H9 (cell line): ENCODE measurements at regions not wholly inside any gene's neighbourhood (a gene's known extent, or its start where the extent isn't known, plus 50 kb on each side); places are given as distances from the start of the nearest gene placed in this dataset.

Source experiments
- DNase-seq: peaks from one replicate; pipeline ENCODE4 v3.0.0-alpha.2; 2017
- H2AFZ ChIP-seq: one replicate; pipeline ENCODE4 v1.6.1; 2013; ENCODE audit warnings: mild to moderate bottlenecking, low read length, control low read depth, moderate library complexity
- H2AK5ac ChIP-seq: 2 replicates; pipeline ENCODE4 v1.6.1; 2013; ENCODE audit warnings: low read length, control low read depth, mixed read lengths; ENCODE audit not compliant: insufficient read length
- H2BK120ac ChIP-seq: one replicate; pipeline ENCODE4 v1.6.1; 2013; ENCODE audit warnings: low read depth, mild to moderate bottlenecking, low read length, control low read depth, inconsistent platforms; ENCODE audit not compliant: poor library complexity, severe bottlenecking
- H2BK12ac ChIP-seq: 2 replicates; pipeline ENCODE4 v1.6.1; 2013; ENCODE audit warnings: low read length, control low read depth, mixed read lengths, low read depth; ENCODE audit not compliant: insufficient read length
- H2BK15ac ChIP-seq: 2 replicates; pipeline ENCODE4 v1.6.1; 2013; ENCODE audit warnings: low read depth, low read length, control low read depth
- H2BK20ac ChIP-seq: one replicate; pipeline ENCODE4 v1.6.1; 2013; ENCODE audit warnings: low read depth, mild to moderate bottlenecking, low read length, control low read depth, inconsistent platforms; ENCODE audit not compliant: poor library complexity, severe bottlenecking
- H2BK5ac ChIP-seq: 2 replicates; pipeline ENCODE4 v1.6.1; 2013; ENCODE audit warnings: low read length, control low read depth, mixed read lengths; ENCODE audit not compliant: insufficient read length
- H3K14ac ChIP-seq: 2 replicates; pipeline ENCODE4 v1.6.1; 2013; ENCODE audit warnings: low read length, control low read depth; ENCODE audit not compliant: insufficient read depth
- H3K18ac ChIP-seq: 2 replicates; pipeline ENCODE4 v1.6.1; 2013; ENCODE audit warnings: low read depth, mild to moderate bottlenecking, mixed read lengths, low read length, control low read depth; ENCODE audit not compliant: insufficient read length
- H3K23ac ChIP-seq: 2 replicates; pipeline ENCODE4 v1.6.1; 2013; ENCODE audit warnings: low read length, control low read depth, mixed read lengths, low read depth; ENCODE audit not compliant: insufficient read length
- H3K23me2 ChIP-seq: 2 replicates; pipeline ENCODE4 v1.6.1; 2013; ENCODE audit warnings: low read depth, mild to moderate bottlenecking, mixed read lengths, low read length, control low read depth; ENCODE audit not compliant: insufficient read length, poor library complexity, severe bottlenecking
- H3K27ac ChIP-seq: 2 replicates; pipeline ENCODE4 v1.5.1; 2013; ENCODE audit warnings: low read length, control low read depth, mixed read lengths, low read depth; ENCODE audit not compliant: insufficient read length
- H3K27me3 ChIP-seq: 2 replicates; pipeline ENCODE4 v1.6.1; 2013; ENCODE audit warnings: low read length, control low read depth, inconsistent platforms; ENCODE audit not compliant: insufficient read depth
- H3K4ac ChIP-seq: 2 replicates; pipeline ENCODE4 v1.6.1; 2013; ENCODE audit warnings: low read depth, mild to moderate bottlenecking, control low read depth, inconsistent platforms, low read length, moderate library complexity
- H3K4me1 ChIP-seq: 2 replicates; pipeline ENCODE4 v1.6.1; 2013; ENCODE audit warnings: low read length, control low read depth, inconsistent platforms; ENCODE audit not compliant: insufficient read depth
- H3K4me2 ChIP-seq: 2 replicates; pipeline ENCODE4 v1.6.1; 2013; ENCODE audit warnings: low read length, control low read depth, mixed read lengths; ENCODE audit not compliant: insufficient read length, insufficient read depth
- H3K56ac ChIP-seq: 2 replicates; pipeline ENCODE4 v1.6.1; 2013; ENCODE audit warnings: low read depth, mild to moderate bottlenecking, mixed read lengths, low read length, control low read depth; ENCODE audit not compliant: insufficient read length
- H3K79me1 ChIP-seq: 2 replicates; pipeline ENCODE4 v1.6.1; 2013; ENCODE audit warnings: low read depth, mild to moderate bottlenecking, moderate library complexity, low read length, control low read depth, inconsistent platforms; ENCODE audit not compliant: insufficient read depth, poor library complexity, severe bottlenecking
- H3K79me2 ChIP-seq: 2 replicates; pipeline ENCODE4 v1.6.1; 2013; ENCODE audit warnings: low read length, control low read depth, inconsistent platforms; ENCODE audit not compliant: insufficient read depth
- H3K9ac ChIP-seq: 2 replicates; pipeline ENCODE4 v1.6.1; 2013; ENCODE audit warnings: low read length, control low read depth, mixed read lengths; ENCODE audit not compliant: insufficient read length; ENCODE audit errors: extremely low read depth
- H3K9me3 ChIP-seq: one replicate; pipeline ENCODE4 v1.6.1; 2013; ENCODE audit warnings: low read depth, low read length, inconsistent platforms; ENCODE audit not compliant: control insufficient read depth
- H3T11ph ChIP-seq: one replicate; pipeline ENCODE4 v1.6.1; 2013; ENCODE audit warnings: mild to moderate bottlenecking, low read length, control low read depth, inconsistent platforms
- H4K20me1 ChIP-seq: one replicate; pipeline ENCODE4 v1.6.1; 2013; ENCODE audit not compliant: control insufficient read depth, insufficient read length, insufficient read depth
- H4K5ac ChIP-seq: 2 replicates; pipeline ENCODE4 v1.6.1; 2013; ENCODE audit warnings: low read depth, mild to moderate bottlenecking, mixed read lengths, low read length, control low read depth; ENCODE audit not compliant: insufficient read length
- H4K8ac ChIP-seq: replicated peaks from 2 replicates; pipeline ENCODE4 v1.6.1; 2013; ENCODE audit warnings: low read length, control low read depth, mixed read lengths, low read depth; ENCODE audit not compliant: insufficient read length
- H4K91ac ChIP-seq: 2 replicates; pipeline ENCODE4 v1.6.1; 2013; ENCODE audit warnings: low read depth, mild to moderate bottlenecking, moderate library complexity, mixed read lengths, low read length, control low read depth; ENCODE audit not compliant: insufficient read length
- H3K27ac Mint-ChIP-seq, 3 experiments: 2 replicates in 2 of 3; 3 replicates in 1 of 3; pipeline ENCODE4 v1.8.0; 2020 to 2021; ENCODE audit warnings: mixed read lengths in 3 of 3, mild to moderate bottlenecking in 1 of 3, moderate library complexity in 1 of 3
- H3K27me3 Mint-ChIP-seq: 2 replicates; pipeline ENCODE4 v1.8.0; 2021; ENCODE audit warnings: low read depth, mild to moderate bottlenecking, moderate library complexity, mixed read lengths
- H3K36me3 Mint-ChIP-seq, 3 experiments: 2 replicates in 2 of 3; 3 replicates in 1 of 3; pipeline ENCODE4 v1.8.0; 2020 to 2021; ENCODE audit warnings: low read depth in 3 of 3, mixed read lengths in 3 of 3; ENCODE audit not compliant: insufficient read depth in 1 of 3
- H3K4me1 Mint-ChIP-seq, 2 experiments: 2 replicates each; pipeline ENCODE4 v1.8.0; 2020; ENCODE audit warnings: mixed read lengths in 2 of 2
- H3K4me3 Mint-ChIP-seq, 2 experiments: 2 replicates in 1 of 2; 3 replicates in 1 of 2; pipeline ENCODE4 v1.8.0; 2020 to 2021; ENCODE audit warnings: mild to moderate bottlenecking in 2 of 2, mixed read lengths in 2 of 2, moderate library complexity in 1 of 2
- H3K9me3 Mint-ChIP-seq, 2 experiments: 2 replicates in 1 of 2; 3 replicates in 1 of 2; pipeline ENCODE4 v1.8.0; 2020; ENCODE audit warnings: mild to moderate bottlenecking in 2 of 2, mixed read lengths in 2 of 2, moderate library complexity in 1 of 2
- CTCF ChIP-seq: fragments of 200-600 bp; sonication (generic); conservative IDR thresholded peaks from 3 replicates; pipeline ENCODE4 v1.8.0; 2021; ENCODE audit warnings: antibody characterized with exemption, mild to moderate bottlenecking
- WGBS: extraction: QIAGEN DNeasy Blood & Tissue Kit; methylation state at CpG from one replicate; pipeline ENCODE4 v1.1.7; 2013; ENCODE audit warnings: missing lambda C conversion rate, low lambda C conversion rate, mixed read lengths; ENCODE audit not compliant: insufficient read length; ENCODE audit errors: extremely low coverage; 5-methylcytosine and 5-hydroxymethylcytosine counted together

GRCh38 chr12:47361389-47362021, 281.7 kb upstream of the AMIGO2 start:
- no peaks in the 10 kb centered on the region for H3K9me3 ChIP-seq
- no peak overlapping the region for H2BK15ac ChIP-seq
- H2BK20ac ChIP-seq: no peak overlapping the region
- no peak overlapping the region for H3K4me2 ChIP-seq
- H3K56ac ChIP-seq: no peak overlapping the region
- H3T11ph ChIP-seq: no peak overlapping the region
- H3K4me1 ChIP-seq: no peaks in the 10 kb centered on the region
- Mint-ChIP-seq H3K36me3 (no peaks in the 10 kb centered on the region), H3K27ac (peak overlapping the region in 1 of 3 experiments; percentile 42; a peak in 1 of 7 replicates), H3K4me3 (no peak overlapping the region), H3K27me3 (no peaks in the 10 kb centered on the region), H3K4me1 (peaks cover 2 to 3% of the 10 kb centered on the region in 2 experiments; a peak in 1 of 4 replicates), H3K9me3 (no peaks in the 10 kb centered on the region)
- H2AK5ac ChIP-seq: no peak overlapping the region
- no peak overlapping the region for H4K8ac ChIP-seq
- H2AFZ ChIP-seq: no peak overlapping the region
- no peak overlapping the region for H3K27ac ChIP-seq
- peak; percentile 39 for DNase-seq
- H3K27me3 ChIP-seq: no peaks in the 10 kb centered on the region
- WGBS: no CpG with 5 or more reads among the region's 7 CpGs
- no peak overlapping the region for H4K91ac ChIP-seq
- H2BK12ac ChIP-seq: no peak overlapping the region
- H3K4ac ChIP-seq: no peak overlapping the region
- H3K79me2 ChIP-seq: no peaks in the 10 kb centered on the region
- no peaks in the 10 kb centered on the region for H3K79me1 ChIP-seq
- no peak overlapping the region for H3K23ac ChIP-seq
- H4K20me1 ChIP-seq: no peaks in the 10 kb centered on the region
- no peaks in the 10 kb centered on the region for H3K23me2 ChIP-seq
- H2BK120ac ChIP-seq: no peak overlapping the region
- no peak overlapping the region for H4K5ac ChIP-seq
- no peak for TF ChIP-seq CTCF
- no peak overlapping the region for H3K18ac ChIP-seq
- no peak overlapping the region for H3K14ac ChIP-seq
- H2BK5ac ChIP-seq: no peak overlapping the region
- H3K9ac ChIP-seq: no peak overlapping the region
